HG02981 (cell line): ENCODE measurements at regions not wholly inside any gene's neighbourhood (a gene's known extent, or its start where the extent isn't known, plus 50 kb on each side); places are given as distances from the start of the nearest gene placed in this dataset.

Source experiments
- ATAC-seq: cut with Tn5 transposase; IDR thresholded peaks from one replicate; pipeline ENCODE4 v1.9.1; 2021; ENCODE audit warnings: mild to moderate bottlenecking, moderate library complexity; ENCODE audit not compliant: unreplicated experiment

DNA sequence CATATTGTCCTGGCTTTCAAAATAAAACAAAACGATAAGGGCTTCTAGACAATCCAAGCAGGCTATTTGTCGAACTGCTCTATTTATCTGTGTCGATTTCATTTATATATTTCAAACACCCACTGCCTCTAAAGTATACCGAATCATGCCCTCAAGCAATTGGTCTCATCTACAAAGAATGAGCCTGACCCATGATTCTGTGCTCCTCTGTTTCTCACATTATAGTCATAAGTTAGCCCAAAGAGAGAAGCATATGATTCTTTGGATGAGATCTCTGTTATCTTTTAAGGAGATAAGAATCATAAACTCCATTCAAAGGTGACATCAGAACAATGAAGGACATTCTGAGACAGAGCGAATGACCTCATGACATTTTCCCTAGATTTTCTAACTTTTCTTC, 191.1 kb downstream of the MAP2K6 start:
- no peak for ATAC-seq

DNA sequence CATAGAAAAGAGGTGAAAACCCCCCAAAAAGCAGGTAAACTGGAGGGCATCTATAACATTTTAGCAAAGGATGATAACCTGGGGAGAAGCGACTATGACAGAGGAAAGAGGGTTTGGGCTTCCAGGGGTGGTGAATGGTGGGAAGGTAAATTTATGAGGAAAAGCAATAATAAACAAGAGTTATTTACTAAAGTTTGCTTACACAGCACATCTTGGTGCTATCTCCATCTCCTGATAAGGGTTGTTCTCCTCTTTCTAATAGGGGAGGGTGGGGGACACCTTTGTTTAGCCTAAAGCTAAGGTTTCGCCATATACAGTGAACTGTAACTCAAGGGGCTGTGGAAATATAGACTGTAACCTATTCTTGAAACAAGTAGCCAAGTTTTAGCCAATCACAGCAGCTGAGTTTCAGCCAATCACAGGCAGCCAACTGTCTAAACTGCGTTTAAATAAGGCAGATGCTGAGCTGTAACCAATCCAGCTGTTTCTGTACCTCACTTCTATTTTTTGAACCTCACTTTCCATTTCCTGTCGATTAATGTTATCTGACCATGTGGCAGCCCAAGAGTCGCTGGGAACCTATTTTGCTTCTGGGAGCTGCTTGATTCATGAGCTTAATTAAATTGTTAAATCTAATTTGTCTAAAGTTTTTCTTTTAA, 191.8 kb downstream of the MAP2K6 start:
- no peak for ATAC-seq

GRCh38 chr17:69607162-69607834, 192.8 kb downstream of the MAP2K6 start:
- ATAC-seq, result peak; percentile 88

DNA sequence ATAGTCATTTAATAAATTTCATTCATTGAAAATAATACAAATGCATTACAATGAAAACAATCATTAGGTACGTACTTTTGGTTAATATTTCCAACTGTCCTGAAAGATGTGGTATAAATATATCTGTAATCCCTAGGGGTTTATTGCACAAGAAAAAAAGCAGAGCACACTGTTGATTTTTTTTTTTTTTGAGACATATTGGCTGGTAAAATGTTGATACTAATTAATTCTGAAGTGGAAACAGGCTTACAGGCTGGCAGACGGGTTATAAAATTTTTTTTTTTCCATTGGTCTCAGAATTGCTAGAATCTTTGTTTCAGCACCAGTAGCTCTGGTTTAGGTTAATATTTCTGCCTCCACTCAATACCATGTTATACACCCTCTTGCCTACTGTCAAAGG, 193.6 kb downstream of the MAP2K6 start:
- no peak for ATAC-seq

DNA sequence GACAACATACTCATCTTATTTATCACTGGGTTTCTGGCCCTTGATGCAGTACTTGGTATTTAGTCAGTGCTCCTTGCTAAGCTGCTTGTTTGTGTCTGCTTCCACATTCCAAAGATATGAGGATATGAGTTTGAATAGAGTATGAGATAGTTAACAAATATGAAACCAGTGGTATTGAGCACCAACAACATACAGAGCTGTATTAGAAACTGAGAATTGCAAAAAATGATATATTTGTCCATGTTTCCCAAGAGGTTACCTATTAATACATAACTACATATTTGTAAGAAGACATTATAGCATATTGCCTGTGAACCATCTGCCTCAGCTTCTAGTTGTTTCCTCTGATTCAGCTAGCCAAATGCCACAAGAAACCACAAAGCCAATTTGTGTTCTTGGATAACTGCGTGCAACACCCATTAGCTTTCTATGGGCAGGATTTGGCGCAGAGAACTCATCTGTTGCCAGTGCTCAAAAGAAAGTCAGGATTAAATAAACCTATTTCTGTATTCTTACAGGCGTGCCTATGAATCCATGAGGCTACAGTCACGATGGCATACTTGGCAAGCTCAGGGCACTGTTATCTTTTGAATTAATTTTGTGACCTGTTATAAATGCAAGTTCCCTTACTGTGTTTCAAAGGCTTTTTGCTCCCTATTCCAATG, 194.4 kb downstream of the MAP2K6 start:
- peak; percentile 36 for ATAC-seq

DNA sequence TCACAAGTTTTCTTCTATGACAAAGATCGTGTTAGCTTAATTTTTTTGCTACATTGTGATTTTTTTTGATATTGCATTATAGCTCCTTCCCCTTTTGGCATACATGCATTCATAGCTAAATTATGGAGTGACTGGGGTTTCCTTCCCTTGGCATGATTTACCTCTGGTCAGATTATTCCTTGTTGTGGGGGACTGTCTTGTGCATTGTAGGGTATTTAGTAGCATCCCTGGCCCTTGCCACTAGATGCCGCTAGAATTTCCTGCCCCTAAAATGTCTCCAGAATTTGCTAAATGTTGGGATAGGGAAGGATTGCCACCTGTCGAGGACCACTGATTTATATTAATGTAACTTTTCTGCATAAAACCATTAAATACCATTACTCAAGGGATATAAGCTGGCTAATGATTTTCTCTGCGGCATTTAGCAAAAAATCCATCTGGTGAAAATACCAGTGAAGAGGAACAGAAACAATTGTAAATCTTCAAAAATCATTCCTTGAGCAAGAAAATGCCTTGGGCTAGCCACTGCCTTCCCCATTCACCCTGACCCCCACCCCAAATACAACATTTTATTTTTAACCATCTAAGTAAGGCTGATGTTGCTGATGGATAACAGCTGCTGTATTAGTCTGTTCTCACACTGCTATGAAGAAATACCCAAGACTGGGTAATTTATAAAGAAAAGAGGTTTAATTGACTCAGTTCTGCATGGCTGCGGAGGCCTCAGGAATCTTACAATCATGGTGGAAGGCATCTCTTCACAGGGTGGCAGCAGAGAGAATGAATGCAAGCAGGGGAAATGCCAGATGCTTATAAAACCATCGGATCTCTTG, 195.2 kb downstream of the MAP2K6 start:
- ATAC-seq, result no peak

DNA sequence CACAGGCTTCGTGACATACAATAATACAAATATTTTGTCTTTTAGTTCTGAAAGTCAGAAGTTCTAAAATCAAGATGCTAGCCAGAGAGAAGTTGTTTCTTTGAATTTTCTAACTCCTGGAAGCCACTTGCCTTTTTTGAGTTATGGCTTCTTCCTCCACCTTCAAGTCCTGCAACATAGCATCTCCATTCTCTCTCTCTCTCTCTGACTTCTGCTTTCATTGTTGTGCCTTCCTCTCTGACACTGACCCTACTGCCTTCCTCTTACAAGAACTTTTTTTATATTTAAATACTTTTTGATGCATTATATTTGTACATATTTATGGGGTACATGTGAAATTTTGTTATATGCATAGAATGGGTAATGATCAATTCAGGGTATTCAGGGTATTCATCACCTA, 205.9 kb downstream of the MAP2K6 start:
- ATAC-seq, result no peak

- no peak for ATAC-seq
These were observed 211.0 kb downstream of the MAP2K6 start for GRCh38 chr17:69625474-69625873.

DNA sequence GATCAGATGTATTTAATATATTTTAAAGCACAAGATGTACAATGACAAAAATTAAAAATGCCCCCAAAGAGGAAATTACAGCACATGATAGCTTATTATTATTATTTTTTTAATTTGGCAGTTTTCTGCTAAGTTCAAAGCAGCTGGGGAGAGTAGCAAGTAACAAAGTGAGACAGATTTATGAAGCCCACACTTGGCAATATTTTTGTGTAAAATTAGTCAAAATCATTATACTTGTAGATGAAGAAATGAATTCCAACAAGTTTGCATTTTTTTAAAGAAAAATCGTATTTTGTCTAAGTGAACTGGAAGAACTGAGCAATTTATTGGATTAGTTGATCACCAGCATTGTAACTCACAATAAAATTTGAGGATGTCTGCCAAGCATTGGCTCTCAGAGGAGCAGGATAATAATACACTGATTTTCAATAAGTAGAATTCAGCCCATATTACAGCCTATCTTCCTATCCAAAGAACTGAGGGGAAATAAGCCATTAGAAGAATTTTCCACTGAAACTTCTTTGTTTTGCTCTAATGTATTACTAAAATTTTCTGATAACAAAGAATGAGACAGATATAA, 215.6 kb downstream of the MAP2K6 start:
- ATAC-seq, result no peak

DNA sequence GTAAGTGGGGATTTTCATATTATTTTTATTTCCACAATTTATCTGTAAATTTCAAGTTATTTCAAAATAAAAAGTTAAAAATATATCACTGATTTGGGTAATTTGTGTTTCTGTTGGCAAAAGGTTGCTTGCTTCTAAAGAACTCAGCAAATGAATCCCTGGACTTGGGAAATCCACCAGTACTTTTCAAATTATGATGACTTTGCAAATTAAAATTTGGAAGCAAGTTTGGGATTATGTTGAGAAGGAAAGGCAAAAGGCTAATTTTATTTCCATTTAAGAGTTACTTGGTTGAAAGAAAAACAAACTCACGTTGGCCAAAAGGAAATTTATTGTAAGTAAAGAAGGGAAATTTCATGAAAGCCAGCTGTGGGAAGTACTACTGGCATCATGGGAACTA, 220.3 kb downstream of the MAP2K6 start:
- no peak for ATAC-seq

GRCh38 chr17:69637446-69638156, 223.1 kb downstream of the MAP2K6 start:
- no peak for ATAC-seq

- ATAC-seq, result no peak
These were observed 224.6 kb downstream of the MAP2K6 start for GRCh38 chr17:69639096-69639495.

- ATAC-seq, result no peak
These were observed 225.6 kb downstream of the MAP2K6 start for GRCh38 chr17:69640073-69640472.

DNA sequence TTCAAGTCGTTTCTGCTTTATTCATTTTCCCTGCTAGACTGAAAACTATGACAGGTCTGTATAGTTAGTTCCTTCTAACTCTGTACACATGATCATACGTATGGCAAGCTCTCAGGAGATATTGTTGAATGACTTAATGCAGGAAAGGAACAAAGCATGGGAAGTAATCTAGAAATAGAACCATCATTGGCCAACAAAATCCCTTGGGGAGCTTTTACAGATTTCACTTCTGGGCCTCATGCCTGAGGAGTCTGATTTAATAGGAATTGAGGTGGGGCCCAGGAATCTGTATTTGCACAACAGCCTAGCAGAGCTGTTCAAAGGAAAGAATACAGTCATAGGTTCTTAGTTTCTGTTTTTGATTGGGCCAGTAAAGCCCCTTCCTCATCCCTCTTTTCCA, 229.2 kb downstream of the MAP2K6 start:
- no peak for ATAC-seq

DNA sequence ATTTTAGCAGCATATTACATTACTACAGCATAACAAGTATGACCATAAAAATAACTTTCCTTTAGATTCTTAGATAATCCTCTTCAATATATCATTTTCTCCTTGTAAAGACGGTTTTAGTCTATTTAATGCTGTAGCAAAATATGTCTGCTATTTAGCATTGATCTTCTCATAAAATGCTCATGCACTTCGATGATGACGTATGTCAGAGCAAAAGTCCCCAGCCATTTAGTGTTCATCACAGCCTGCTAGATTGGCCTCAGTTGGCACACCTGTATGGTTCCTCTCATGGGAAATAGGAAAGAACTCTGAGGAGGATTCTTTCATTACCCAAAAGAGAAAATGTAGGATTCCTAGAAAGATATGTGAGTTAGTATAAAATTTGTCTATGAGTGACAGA, 232.2 kb downstream of the MAP2K6 start:
- no peak for ATAC-seq

GRCh38 chr17:69650881-69651280, 236.4 kb downstream of the MAP2K6 start:
- ATAC-seq, result no peak

DNA sequence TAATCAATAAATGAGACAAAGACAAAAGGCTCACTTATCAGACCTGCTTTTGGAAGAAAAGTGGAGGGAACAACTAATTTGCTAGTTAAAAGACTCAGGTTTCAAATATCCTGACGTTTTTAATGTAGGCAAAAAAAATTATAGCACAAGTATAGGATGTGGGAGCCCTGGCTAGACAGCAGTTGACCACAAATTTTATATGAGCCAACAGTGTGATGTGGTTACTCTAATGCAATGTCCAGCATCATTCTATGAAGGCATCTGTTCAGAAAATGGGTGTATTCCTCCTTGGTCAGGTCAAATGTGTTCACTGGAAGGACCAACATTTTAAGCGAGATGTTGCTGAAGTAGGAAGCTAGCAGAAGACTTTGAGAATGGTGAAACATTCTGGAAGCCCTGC, 237.4 kb downstream of the MAP2K6 start:
- ATAC-seq, result no peak

DNA sequence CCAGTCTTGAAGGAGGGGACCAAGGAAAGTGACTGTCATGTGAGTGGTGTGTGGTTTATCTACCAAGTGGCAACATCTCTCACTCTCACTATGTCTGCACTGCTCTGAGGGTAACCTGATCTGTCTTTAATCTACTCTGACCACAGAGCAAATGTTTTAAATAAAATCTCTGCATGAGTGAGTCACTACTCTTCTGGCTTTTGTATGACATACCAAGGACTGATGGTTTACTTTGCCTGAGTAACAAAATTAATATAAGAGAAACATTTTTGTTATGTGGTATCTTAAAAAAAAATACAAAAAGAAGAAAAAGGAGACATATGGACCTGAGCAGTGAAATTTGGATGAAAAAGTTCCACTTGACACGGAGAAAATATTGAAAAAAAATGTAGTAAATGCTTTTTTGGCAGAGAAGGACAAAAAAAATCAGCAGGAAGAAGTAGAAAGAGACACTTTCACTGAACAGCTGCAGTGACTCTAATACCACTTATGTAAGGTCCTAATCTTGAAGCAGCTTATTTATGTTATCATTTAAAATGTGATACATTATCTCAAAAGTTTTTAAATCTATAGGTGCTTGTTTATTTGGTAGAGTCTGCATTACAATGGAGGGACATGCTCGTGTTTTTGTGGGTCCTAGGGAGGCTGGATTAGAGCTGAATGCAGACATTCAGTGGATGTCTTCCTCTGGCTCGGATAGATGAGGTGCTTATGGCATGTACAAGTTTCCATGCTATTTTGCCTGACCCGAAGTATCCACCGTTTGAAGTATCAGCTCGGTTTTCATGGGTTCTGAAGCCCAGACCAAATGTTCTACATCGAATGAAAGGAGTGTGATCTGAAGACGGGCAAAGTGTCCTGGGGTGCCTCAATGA, 240.7 kb downstream of the MAP2K6 start:
- ATAC-seq, result no peak

DNA sequence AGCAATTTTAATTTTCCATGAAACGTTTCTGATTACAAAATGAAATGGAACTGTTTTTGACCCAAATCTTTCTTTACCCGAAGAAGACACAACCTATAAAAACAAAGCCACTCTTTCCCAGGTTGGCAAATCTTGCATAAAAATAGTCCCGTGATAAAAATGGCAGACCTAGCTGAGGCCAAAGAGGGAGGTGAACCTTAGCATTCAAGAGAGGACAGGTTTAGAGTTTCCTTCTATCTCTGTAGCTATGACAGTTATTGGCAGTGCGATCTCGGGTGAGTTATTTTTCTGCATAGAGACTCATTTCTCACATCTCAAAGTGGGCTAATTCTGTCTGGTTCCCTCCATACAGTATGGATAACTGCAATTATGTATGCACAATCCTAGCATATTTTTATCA, 241.4 kb downstream of the MAP2K6 start:
- ATAC-seq, result no peak
